Cardiac fibroblast (primary cell): ENCODE measurements at regions not wholly inside any gene's neighbourhood (a gene's known extent, or its start where the extent isn't known, plus 50 kb on each side); places are given as distances from the start of the nearest gene placed in this dataset.

Source experiments
- DNase-seq, 2 donors: peaks; one replicate each; pipeline versions ENCODE4 v3.0.0 to v3.0.0-alpha.2; 2010; ENCODE audit warnings: low read depth in 2 of 2
- H3K4me3 ChIP-seq, 2 donors: replicated peaks in 1 of 2; 1 replicate in 1 of 2; 2 replicates in 1 of 2; pipeline ENCODE4 v1.5.1; 2011; ENCODE audit warnings: low read depth in 2 of 2, low read length in 2 of 2, mild to moderate bottlenecking in 2 of 2, moderate library complexity in 1 of 2
- CTCF ChIP-seq: IDR thresholded peaks from one replicate; pipeline ENCODE4 v1.5.1; 2011; ENCODE audit warnings: low read depth, mild to moderate bottlenecking, low read length, inconsistent platforms

- TF ChIP-seq CTCF: no peak
- no peak overlapping the region for H3K4me3 ChIP-seq
- DNase-seq: peak; percentile 18 to 86
Measured at GRCh38 chr6:167676000-167676665, 150.6 kb upstream of the AFDN start.

GRCh38 chr6:167676666-167677421 is 149.9 kb upstream of the AFDN start:
- TF ChIP-seq CTCF: no peak
- no peak overlapping the region for H3K4me3 ChIP-seq
- peak in 1 of 2 donors; percentile 76 for DNase-seq

GRCh38 chr6:167677422-167677789 is 149.3 kb upstream of the AFDN start:
- DNase-seq: no peak
- H3K4me3 ChIP-seq: no peak overlapping the region
- no peak for TF ChIP-seq CTCF

GRCh38 chr6:167678102-167679101 is 148.3 kb upstream of the AFDN start:
- TF ChIP-seq CTCF: no peak
- DNase-seq: no peak
- peak overlapping the region; percentile 14 to 33 for H3K4me3 ChIP-seq

- DNase-seq: no peak
- no peak overlapping the region for H3K4me3 ChIP-seq
- no peak for TF ChIP-seq CTCF
Measured at GRCh38 chr6:167679122-167679736, 147.5 kb upstream of the AFDN start.
